ENCODE measurements at regions not wholly inside any gene's neighbourhood (a gene's known extent, or its start where the extent isn't known, plus 50 kb on each side); places are given as distances from the start of the nearest gene placed in this dataset.

DNA sequence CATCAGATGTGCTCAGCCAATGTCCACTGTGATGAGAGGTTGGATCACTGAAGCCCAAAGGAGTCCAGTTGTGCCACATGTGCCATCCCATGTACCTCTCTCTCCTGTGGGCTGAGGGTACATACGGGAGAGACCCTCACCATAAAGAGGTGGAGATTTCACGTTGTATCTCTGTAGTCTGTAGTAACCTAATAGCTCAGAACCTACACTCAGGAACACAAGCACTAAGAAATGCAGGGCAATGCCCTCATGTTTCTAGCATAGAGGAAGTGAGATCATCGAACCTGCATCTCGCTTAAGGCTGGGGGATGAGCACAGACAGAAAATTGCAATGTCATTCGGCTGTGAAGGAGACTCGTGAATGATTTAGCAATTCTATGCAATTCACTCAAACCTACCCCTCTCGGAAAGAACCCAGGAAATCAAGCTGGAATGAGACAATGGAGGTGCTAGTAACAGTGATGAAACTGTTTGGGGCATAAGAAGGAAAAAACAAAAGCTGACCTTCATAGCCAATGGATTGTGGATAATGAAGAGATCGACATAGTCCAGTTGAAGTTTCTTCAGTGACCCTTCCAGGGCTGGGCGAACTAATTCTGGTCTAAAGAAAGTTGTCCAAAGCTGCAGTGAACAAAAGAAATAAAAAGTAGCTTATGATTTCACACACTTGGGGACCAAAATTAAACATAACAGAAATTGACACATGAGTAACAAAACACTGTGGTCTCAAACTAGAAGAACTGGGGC, 80.3 kb upstream of the UCN3 start:
- TF ChIP-seq CTCF (IDR thresholded peaks at IDR 0.05) (no peak), POLR2A (IDR thresholded peaks at IDR 0.05) (no peak)

Data from testis (tissue), 2 donors.